Vagina (tissue), 2 donors: ENCODE measurements at regions not wholly inside any gene's neighbourhood (a gene's known extent, or its start where the extent isn't known, plus 50 kb on each side); places are given as distances from the start of the nearest gene placed in this dataset.

ENCODE experiments used
- DNase-seq, 2 donors: peaks; one replicate each; pipeline ENCODE4 v3.0.0-alpha.2; 2017; ENCODE audit errors: extremely low spot score in 2 of 2
- H3K27ac ChIP-seq: fragments of 200-600 bp; sonication (generic); one replicate; pipeline ENCODE4 v1.5.1; 2019
- H3K27me3 ChIP-seq: fragments of 200-600 bp; sonication (generic); one replicate; pipeline ENCODE4 v1.5.1; 2019
- H3K36me3 ChIP-seq, 2 donors: fragments of 200-600 bp; sonication (generic); one replicate each; pipeline ENCODE4 v1.5.1; 2017 to 2019
- H3K4me1 ChIP-seq: fragments of 200-600 bp; sonication (generic); one replicate; pipeline ENCODE4 v1.5.1; 2019
- H3K4me3 ChIP-seq, 2 donors: fragments of 200-600 bp; sonication (generic); 1 replicate in 1 of 2; 2 replicates in 1 of 2; pipeline ENCODE4 v1.5.1; 2016 to 2019
- H3K9me3 ChIP-seq: fragments of 200-600 bp; sonication (generic); one replicate; pipeline ENCODE4 v1.5.1; 2019
- POLR2A ChIP-seq, 2 donors: fragments of 450-650 bp; IDR thresholded peaks; one replicate each; pipeline ENCODE4 v1.6.1; 2017; ENCODE audit warnings: antibody characterized with exemption in 2 of 2, mild to moderate bottlenecking in 2 of 2, moderate library complexity in 2 of 2
- POLR2AphosphoS5 ChIP-seq, 2 donors: sonication (generic); formaldehyde crosslinking; IDR thresholded peaks; one replicate each; pipeline ENCODE4 v1.9.0; 2017; ENCODE audit warnings: antibody characterized with exemption in 2 of 2, mild to moderate bottlenecking in 2 of 2, low read depth in 1 of 2; ENCODE audit not compliant: insufficient read depth in 1 of 2
- intact Hi-C: fragments of 100-400 bp; cut with DNase I; formaldehyde crosslinking; loops from one replicate; pipeline ENCODE4 v1.15.1; 2023
- TF ChIP-seq, protein P1 (sequence below), 3 experiments: fragments of 450-650 bp in 2 of 3; fragments of 200-600 bp in 1 of 3; sonication (generic) in 1 of 3; IDR thresholded peaks; one replicate each; pipeline ENCODE4 v1.5.1; 2017 to 2019; ENCODE audit warnings: antibody characterized with exemption in 3 of 3, mild to moderate bottlenecking in 2 of 3, moderate library complexity in 2 of 3

DNA sequence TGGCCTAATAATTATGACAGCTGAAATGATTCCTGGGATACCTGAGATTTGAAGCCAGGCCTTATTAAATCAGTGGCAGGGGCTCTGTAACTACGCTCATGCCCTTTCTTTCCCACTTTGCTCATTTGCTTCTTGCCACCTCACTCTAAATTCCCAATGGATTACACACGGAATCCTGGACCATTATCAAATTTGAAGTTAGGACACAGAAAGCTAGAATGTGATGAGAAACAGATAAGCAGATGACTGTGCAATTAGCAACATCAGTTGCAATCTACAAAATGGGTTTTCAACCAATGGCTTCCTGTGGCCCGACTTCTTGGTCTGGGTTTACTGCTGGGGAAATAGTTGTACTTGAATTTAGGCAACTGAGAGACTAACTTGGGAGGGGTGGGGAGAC lies 374.3 kb downstream of the INHBA start:
- Histone ChIP-seq H3K4me3 (no peak overlapping the region), H3K27me3 (no peaks in the 10 kb centered on the region), H3K4me1 (no peaks in the 10 kb centered on the region), H3K36me3 (no peaks in the 10 kb centered on the region), H3K27ac (no peak overlapping the region), H3K9me3 (no peaks in the 10 kb centered on the region)
- intact Hi-C loops = no loop called here
- no peak for DNase-seq
- TF ChIP-seq POLR2AphosphoS5 (IDR thresholded peaks at IDR 0.05; ENCODE audit: insufficient read depth in 1 of 2, low read depth in 1 of 2) = no peak
- TF ChIP-seq, protein P1, sequence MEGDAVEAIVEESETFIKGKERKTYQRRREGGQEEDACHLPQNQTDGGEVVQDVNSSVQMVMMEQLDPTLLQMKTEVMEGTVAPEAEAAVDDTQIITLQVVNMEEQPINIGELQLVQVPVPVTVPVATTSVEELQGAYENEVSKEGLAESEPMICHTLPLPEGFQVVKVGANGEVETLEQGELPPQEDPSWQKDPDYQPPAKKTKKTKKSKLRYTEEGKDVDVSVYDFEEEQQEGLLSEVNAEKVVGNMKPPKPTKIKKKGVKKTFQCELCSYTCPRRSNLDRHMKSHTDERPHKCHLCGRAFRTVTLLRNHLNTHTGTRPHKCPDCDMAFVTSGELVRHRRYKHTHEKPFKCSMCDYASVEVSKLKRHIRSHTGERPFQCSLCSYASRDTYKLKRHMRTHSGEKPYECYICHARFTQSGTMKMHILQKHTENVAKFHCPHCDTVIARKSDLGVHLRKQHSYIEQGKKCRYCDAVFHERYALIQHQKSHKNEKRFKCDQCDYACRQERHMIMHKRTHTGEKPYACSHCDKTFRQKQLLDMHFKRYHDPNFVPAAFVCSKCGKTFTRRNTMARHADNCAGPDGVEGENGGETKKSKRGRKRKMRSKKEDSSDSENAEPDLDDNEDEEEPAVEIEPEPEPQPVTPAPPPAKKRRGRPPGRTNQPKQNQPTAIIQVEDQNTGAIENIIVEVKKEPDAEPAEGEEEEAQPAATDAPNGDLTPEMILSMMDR (IDR thresholded peaks at IDR 0.05) = no peak
- no peak for TF ChIP-seq POLR2A (IDR thresholded peaks at IDR 0.05)

DNA sequence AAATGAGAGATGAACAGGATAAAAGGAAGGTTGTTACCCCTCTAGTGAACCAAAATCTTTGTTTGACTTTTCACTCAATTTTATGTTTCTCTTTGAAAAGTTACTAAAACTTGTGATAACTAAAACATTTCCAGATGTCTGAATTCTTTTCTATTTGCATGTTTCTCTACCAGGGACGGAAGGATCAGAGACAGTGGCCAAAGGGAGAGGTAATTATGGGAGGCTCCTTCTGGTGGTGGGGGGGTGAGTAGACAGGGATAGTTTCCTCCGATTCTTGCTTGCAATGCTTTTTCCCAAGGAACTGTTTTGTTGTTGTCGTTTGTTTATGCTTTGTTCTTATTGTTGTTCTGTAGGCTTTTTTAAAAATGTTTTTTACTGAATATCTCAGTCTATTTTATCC lies 374.8 kb downstream of the INHBA start:
- no peaks in the 10 kb centered on the region for H3K9me3 ChIP-seq
- H3K27me3 ChIP-seq = no peaks in the 10 kb centered on the region
- no peaks in the 10 kb centered on the region for H3K4me1 ChIP-seq
- H3K36me3 ChIP-seq = no peaks in the 10 kb centered on the region
- TF ChIP-seq POLR2A (IDR thresholded peaks at IDR 0.05) (no peak), POLR2AphosphoS5 (IDR thresholded peaks at IDR 0.05; ENCODE audit: insufficient read depth in 1 of 2, low read depth in 1 of 2) (no peak)
- TF ChIP-seq, protein P1 (IDR thresholded peaks at IDR 0.05) = no peak
- no peak overlapping the region for H3K27ac ChIP-seq
- H3K4me3 ChIP-seq = no peak overlapping the region
- no peak for DNase-seq
- intact Hi-C loops = no loop called here

DNA sequence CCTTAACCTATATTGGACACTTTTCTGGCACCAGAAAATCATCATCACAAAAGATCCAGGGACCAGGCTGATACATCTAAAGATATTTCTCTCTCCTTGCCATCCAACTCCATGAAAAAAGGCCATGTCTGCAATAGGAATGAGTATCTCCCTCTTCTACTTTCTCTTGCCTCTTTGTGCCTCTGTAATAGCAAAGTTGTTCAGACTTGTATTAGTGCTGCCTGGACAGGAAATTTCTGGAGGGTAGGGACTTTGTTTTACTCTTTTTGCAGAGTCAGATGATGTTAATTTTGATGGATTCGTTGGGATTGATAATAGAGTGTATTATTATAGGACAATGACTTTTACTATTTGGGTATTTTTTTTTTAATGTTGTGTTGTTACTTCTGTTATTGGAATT lies 376.3 kb downstream of the INHBA start:
- H3K27me3 ChIP-seq = no peaks in the 10 kb centered on the region
- intact Hi-C loops = no loop called here
- H3K4me3 ChIP-seq = no peak overlapping the region
- no peak overlapping the region for H3K27ac ChIP-seq
- TF ChIP-seq POLR2A (IDR thresholded peaks at IDR 0.05) (no peak), POLR2AphosphoS5 (IDR thresholded peaks at IDR 0.05; ENCODE audit: insufficient read depth in 1 of 2, low read depth in 1 of 2) (no peak)
- TF ChIP-seq, protein P1 (IDR thresholded peaks at IDR 0.05) = no peak
- no peaks in the 10 kb centered on the region for H3K9me3 ChIP-seq
- DNase-seq = no peak
- no peaks in the 10 kb centered on the region for H3K36me3 ChIP-seq
- no peaks in the 10 kb centered on the region for H3K4me1 ChIP-seq

DNA sequence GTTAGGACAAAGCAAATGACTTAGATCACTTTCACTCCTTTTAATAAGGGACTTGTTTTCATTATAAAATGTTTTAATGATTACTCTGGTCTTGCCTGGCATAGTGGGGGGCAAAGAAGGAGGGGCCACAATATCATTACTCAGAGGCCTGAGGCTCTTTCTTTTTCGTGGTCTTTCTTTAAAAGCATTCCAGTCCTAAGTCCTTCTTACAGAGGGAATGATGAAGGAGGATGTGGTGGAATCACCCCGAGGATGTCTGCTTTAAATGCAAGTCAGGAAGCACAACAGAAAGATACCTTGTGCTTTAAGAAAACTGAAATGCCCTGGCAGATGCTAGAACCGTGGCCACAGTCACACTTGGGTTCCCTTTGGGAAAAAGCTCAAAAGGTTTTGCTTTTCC lies 379.1 kb downstream of the INHBA start:
- DNase-seq = no peak
- no peaks in the 10 kb centered on the region for H3K9me3 ChIP-seq
- H3K27me3 ChIP-seq = no peaks in the 10 kb centered on the region
- H3K27ac ChIP-seq = no peak overlapping the region
- H3K4me3 ChIP-seq = no peak overlapping the region
- intact Hi-C loops = no loop called here
- no peak for TF ChIP-seq POLR2AphosphoS5 (IDR thresholded peaks at IDR 0.05; ENCODE audit: insufficient read depth in 1 of 2, low read depth in 1 of 2)
- TF ChIP-seq, protein P1 (IDR thresholded peaks at IDR 0.05) = no peak
- TF ChIP-seq POLR2A (IDR thresholded peaks at IDR 0.05) = no peak
- no peaks in the 10 kb centered on the region for H3K36me3 ChIP-seq
- H3K4me1 ChIP-seq = no peaks in the 10 kb centered on the region

DNA sequence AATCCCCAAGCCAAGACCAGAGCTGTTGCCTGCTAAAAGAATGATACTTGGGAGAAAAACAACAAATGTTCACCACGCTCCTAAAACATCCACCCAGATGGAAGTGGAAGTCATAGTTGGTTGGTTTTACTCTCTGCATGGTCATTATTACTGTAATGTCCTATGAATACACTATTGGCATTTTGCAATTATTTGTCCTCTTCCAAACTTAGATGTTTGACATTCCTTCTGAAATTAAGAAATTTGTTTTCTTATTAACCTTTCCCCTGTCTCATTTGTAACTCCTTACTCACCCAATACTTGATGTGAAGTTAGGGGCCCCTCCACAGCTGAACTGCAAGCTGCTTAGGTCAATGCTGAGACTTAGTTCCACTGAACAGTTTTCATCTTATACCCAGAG lies 383.3 kb downstream of the INHBA start:
- intact Hi-C loops = no loop called here
- Histone ChIP-seq H3K27me3 (no peaks in the 10 kb centered on the region), H3K4me1 (no peaks in the 10 kb centered on the region), H3K36me3 (no peaks in the 10 kb centered on the region), H3K4me3 (no peak overlapping the region), H3K27ac (no peak overlapping the region), H3K9me3 (no peaks in the 10 kb centered on the region)
- TF ChIP-seq, protein P1 (IDR thresholded peaks at IDR 0.05) = no peak
- TF ChIP-seq POLR2AphosphoS5 (IDR thresholded peaks at IDR 0.05; ENCODE audit: insufficient read depth in 1 of 2, low read depth in 1 of 2) (no peak), POLR2A (IDR thresholded peaks at IDR 0.05) (no peak)
- DNase-seq = no peak
